Astrocyte (in vitro differentiated cells and primary cell): ENCODE measurements at regions not wholly inside any gene's neighbourhood (a gene's known extent, or its start where the extent isn't known, plus 50 kb on each side); places are given as distances from the start of the nearest gene placed in this dataset.

ENCODE experiments used
- EZH2 ChIP-seq: IDR thresholded peaks from 2 replicates; pipeline ENCODE4 v1.6.1; 2012; ENCODE audit warnings: mild to moderate bottlenecking, low read length, inconsistent platforms; ENCODE audit not compliant: insufficient read depth
- TF ChIP-seq, protein P1 (sequence below): IDR thresholded peaks from 2 replicates; pipeline ENCODE4 v1.5.1; 2011; ENCODE audit warnings: low read depth, mild to moderate bottlenecking, inconsistent platforms, low read length, moderate library complexity; ENCODE audit not compliant: insufficient read depth

DNA sequence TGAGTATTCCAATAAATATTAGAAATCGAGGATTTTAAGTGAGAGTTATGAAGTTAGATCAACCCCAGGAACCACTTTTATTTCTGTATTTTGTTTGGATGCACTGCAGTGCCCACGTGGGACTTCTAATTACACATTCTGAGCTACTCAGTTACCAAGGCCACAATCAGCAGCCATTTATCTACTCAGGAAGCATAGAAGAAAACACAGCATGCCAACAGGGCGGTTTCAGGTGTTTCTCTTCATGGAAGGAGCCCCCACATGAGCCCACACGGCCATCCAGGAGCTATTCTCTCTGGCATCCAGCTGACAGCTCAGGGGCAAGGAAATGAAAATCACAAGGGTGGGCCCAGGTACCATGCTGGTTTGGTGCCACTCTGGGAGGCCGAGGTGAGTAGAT lies 266.5 kb upstream of the MKLN1 start:
- TF ChIP-seq, protein P1, sequence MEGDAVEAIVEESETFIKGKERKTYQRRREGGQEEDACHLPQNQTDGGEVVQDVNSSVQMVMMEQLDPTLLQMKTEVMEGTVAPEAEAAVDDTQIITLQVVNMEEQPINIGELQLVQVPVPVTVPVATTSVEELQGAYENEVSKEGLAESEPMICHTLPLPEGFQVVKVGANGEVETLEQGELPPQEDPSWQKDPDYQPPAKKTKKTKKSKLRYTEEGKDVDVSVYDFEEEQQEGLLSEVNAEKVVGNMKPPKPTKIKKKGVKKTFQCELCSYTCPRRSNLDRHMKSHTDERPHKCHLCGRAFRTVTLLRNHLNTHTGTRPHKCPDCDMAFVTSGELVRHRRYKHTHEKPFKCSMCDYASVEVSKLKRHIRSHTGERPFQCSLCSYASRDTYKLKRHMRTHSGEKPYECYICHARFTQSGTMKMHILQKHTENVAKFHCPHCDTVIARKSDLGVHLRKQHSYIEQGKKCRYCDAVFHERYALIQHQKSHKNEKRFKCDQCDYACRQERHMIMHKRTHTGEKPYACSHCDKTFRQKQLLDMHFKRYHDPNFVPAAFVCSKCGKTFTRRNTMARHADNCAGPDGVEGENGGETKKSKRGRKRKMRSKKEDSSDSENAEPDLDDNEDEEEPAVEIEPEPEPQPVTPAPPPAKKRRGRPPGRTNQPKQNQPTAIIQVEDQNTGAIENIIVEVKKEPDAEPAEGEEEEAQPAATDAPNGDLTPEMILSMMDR, result no peak
- TF ChIP-seq EZH2, result no peak
